HTR-8/SVneo (cell line): ENCODE measurements at regions not wholly inside any gene's neighbourhood (a gene's known extent, or its start where the extent isn't known, plus 50 kb on each side); places are given as distances from the start of the nearest gene placed in this dataset.

Experiments
- DNase-seq: peaks from one replicate; pipeline ENCODE4 v3.0.0; 2011; ENCODE audit warnings: low spot score, mixed read lengths; ENCODE audit not compliant: insufficient read length
- FAIRE-seq: peaks from 2 replicates; lab custom pipeline; 2011; peaks lifted over from hg19 to GRCh38; lab: Jason Lieb, UNC

DNA sequence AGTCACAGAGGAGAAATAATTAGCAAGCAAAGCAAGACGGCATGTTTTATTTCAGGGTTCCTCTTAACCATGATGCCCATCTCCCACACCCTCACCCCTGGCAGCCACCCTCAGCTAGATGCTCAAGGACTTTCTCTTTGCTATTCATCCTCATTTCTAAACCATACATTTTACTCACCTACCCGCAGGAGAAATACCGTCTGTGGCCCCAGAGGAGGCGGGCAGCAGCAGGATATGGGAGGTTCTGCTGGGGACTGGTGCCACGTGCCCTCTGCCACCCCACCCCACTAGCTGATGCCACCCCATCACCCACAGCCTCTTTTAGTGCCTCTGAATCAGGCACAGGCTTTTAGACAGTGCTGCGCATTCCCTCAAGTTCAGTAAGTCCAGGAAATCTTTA lies 168.7 kb upstream of the ITGB1 start:
- DNase-seq, result no peak
- no peak for FAIRE-seq

GRCh38 chr10:33125522-33126517 lies 167.8 kb upstream of the ITGB1 start:
- FAIRE-seq (peak; percentile 44), DNase-seq (no peak)

DNA sequence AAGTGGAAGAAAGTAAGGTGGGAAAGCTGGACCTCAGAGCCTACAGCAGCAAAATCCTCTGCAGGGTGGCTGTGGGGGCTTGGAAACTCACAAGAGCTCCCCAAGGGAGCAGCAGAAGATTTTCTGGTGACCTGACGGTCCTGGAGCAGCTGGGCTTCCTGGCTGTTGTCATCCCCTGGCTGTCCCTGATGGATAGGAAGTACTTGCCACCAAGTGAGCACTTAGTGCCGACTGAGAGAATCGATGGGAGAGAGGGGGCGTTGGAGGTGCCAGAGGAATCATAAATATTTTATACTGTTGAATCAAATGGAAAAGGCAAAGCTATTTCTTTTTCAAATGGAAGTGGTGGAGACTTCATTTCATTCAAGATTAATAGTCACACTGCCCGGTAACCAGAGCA lies 167.1 kb upstream of the ITGB1 start:
- FAIRE-seq (no peak), DNase-seq (no peak)

DNA sequence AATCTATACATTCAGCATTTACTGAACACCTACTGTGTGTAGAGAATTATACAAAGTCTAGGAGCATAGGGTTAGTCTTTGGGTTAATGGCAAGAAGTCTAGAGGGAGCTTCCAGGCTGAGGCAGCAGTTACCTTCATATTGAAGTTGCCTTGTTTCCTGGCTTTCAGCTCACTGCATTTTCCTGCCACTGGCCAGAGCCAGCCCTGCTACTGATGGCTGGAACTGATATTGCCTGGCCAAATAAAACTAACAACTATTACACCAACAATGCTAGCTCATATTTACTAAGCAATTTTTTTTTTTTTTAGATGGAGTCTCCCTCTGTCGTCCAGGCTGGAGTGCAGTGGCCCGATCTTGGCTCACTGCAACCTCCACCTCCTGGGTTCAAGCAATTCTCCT lies 165.7 kb upstream of the ITGB1 start:
- no peak for DNase-seq
- FAIRE-seq, result no peak

DNA sequence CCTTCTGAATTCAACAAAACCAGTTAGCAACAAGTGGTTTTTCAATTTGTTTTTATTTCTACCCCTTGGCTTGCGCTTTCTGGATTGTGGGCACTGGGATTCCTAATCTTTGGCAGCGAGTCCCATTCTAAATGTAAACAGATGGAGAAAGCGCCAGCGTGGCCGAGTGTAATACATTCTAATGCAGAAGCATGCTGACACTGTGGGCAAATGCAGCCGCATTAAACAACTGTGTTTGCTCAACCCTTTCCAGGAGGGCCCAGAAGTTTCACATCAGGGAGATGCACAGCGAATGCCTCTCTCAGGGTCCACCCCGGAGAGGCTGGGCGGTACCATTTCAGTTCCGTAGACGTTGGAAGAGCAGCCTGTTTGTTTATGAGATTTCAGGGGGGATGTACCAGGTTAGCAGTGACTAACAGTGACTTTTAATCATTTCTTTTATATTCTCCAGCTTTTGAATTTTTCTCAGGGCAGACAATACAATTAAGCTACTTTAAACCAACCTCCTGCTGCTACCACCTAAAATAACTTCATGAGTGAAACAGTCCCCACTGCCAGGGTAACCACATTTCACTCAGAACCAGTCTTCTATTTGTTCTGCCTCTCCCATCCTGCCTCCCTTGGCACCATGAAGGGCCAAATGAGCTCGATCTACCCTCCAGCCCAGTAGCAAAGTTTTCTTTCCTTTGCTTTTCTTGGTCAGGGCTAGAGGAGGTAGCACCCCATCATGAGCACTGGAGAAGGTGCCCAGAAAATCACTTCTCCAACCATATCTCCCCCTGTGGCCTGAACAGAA lies 164.2 kb upstream of the ITGB1 start:
- DNase-seq (no peak), FAIRE-seq (no peak)

- no peak for DNase-seq
- no peak for FAIRE-seq
These were observed 162.7 kb upstream of the ITGB1 start for GRCh38 chr10:33120700-33121099.

GRCh38 chr10:33120275-33120674 lies 162.2 kb upstream of the ITGB1 start:
- no peak for FAIRE-seq
- DNase-seq, result no peak

GRCh38 chr10:33117816-33118215 lies 159.8 kb upstream of the ITGB1 start:
- DNase-seq (no peak), FAIRE-seq (no peak)

GRCh38 chr10:33117230-33117629 lies 159.2 kb upstream of the ITGB1 start:
- FAIRE-seq, result no peak
- no peak for DNase-seq

GRCh38 chr10:33115738-33116719 lies 158.0 kb upstream of the ITGB1 start:
- FAIRE-seq (peak; percentile 90), DNase-seq (peak; percentile 51)

- DNase-seq (peak; percentile 47), FAIRE-seq (peak; percentile 84)
These were observed 156.5 kb upstream of the ITGB1 start for GRCh38 chr10:33114451-33114952.

- no peak for FAIRE-seq
- no peak for DNase-seq
These were observed 155.4 kb upstream of the ITGB1 start for GRCh38 chr10:33113466-33113865.

DNA sequence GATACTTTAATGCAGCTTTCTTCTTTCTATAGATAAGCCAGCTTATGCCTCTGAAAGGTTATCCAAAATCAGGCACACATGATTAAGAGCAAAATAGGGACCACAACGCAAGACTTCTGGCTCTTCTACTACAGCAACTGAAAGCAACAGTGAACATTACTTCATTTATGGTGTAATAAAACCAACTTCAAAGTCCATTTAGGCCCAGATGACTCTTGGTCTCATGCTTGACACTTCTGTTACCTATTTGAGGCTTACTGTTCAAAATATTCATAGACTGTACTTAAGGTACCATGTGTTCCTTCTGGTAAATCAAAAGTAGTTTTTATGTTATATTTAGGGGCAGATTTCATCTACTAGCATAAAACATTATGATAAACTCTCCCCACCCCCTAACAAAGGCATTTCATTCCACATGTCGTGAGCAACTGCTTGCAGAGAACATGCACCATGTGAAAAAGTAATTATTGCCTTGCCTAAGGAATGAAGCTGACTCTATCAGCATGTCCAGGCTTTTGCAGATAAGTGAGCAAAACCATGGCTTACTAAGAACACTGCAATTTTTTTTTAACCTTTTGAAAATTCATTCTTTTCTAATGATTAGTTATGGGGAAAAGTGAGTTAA lies 154.9 kb upstream of the ITGB1 start:
- FAIRE-seq, result no peak
- no peak for DNase-seq

DNA sequence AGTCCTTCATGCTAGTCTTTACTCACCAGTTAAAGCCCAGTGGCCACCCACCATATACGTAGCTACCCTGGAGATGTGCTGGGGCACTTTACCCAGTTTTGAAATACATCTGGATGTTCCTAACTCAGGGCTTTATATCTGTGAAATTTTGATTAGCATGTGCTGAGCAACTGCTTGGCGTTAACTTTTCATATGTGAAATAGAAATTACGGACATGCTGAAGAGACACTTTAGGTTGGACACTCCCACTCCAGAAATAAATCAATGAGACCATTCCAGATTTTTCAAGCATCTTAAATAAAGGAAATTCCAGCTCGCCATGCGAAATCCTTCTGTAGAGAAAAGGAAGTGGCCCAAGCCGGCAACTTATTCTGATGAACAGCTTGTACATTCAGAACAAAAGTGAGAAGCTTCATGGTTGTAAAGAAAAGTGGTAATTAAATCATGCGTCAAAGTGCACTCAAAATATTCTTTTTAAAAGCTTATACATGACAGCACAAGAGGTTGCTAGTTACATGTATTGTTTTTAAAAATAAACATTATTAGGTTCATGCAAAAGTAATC lies 153.5 kb upstream of the ITGB1 start:
- FAIRE-seq (no peak), DNase-seq (no peak)

DNA sequence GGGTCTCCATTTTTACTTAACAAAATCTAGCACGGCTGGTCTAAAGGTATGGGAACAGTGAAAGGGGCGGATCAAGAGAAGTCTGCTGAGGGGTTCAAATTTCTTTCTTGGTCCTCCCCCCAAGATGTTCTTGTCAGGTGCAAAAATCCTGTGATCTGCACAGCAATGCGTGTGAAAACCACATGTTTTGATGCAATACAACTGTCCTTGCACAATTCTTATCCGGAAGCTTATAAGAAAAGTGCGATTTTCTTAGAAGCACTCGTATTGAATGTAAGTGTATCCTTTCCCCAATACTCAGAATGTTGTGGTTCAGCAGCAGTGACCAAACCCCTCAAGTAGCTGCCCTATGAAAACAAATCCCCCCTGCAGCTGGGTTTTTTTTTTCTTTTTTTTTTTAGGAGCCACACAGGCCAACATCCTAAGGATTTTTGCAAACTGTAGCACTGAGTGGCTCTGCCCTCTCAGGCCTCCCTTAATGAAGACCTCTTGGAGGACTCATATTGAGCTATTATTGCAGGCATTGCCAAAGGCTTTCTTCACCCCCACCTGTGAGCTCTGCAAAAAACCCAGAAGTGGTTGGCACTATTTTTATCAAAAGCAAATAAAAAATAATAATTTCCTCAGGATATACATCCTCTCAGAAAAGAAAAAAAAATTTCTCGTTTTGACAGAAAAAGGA lies 151.9 kb upstream of the ITGB1 start:
- DNase-seq (no peak), FAIRE-seq (no peak)

DNA sequence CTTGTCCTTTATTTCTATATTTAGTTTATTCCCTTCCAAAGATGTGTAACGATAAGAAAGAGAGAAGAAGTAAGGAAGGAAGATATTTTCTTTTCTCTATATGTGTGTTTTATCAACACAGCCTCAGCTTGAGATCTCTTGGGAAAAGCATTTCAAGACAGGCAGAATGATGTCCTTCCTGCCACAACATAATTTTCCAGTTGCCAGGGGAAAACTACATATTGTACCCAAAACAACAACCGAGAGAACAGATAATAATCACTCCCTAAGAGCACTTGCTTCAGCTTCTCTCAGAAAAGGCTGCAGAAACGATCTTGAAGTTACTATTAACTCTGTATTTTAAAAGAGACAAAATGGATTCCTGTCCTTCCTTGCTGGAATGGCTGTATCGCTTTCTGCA lies 151.4 kb upstream of the ITGB1 start:
- FAIRE-seq (no peak), DNase-seq (no peak)

GRCh38 chr10:33107953-33108352 lies 149.9 kb upstream of the ITGB1 start:
- no peak for DNase-seq
- FAIRE-seq, result no peak

DNA sequence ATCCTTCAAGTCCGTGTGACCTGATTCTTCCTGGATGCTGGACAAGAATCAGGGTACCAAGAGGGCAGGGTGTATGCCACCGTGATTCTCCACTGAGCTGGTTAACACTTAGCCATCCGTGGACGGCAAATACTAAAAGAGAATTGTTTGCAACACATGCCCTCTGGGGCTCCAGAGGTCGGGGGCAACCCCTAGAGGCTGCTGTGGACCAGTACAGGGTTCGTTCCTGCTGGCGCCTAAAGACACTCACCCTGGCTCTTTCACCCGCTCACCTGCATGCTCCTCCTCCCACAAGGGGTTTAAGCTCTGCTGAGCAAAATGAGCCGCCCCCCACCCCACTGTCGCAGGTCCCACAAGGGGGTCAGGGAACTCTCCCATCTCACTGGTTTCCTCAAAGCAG lies 148.7 kb upstream of the ITGB1 start:
- no peak for FAIRE-seq
- no peak for DNase-seq
